MCF 10A (cell line): ENCODE measurements at regions not wholly inside any gene's neighbourhood (a gene's known extent, or its start where the extent isn't known, plus 50 kb on each side); places are given as distances from the start of the nearest gene placed in this dataset.

ENCODE experiments used
- BruUV-seq: library from RNA; stranded (reverse); fragments of 400-500 nt; replicated peaks from 2 replicates; lab custom pipeline; 2021; lab: Mats Ljungman, UMichigan
- CTCF ChIA-PET: fragments of 300-600 bp; sonication (Branson Sonifier 250); formaldehyde crosslinking; extraction: SDS; loops from one replicate; lab custom pipeline; 2021; ENCODE audit warnings: antibody characterized with exemption, inconsistent platforms; lab: Yijun Ruan, JAX
- POLR2A ChIA-PET: fragments of 300-600, 350-650 bp; sonication (Branson Sonifier 250); formaldehyde crosslinking; extraction: SDS; loops from one replicate; lab custom pipeline; 2020; ENCODE audit warnings: antibody characterized with exemption, inconsistent platforms; lab: Yijun Ruan, JAX
- DNase-seq: peaks from one replicate; pipeline ENCODE4 v3.0.0-alpha.2; 2018; ENCODE audit not compliant: unreplicated experiment
- H3K27ac Mint-ChIP-seq: one replicate; pipeline ENCODE4 v1.8.0; 2022; ENCODE audit warnings: mild to moderate bottlenecking, low read depth, mixed read lengths; ENCODE audit not compliant: unreplicated experiment
- H3K27me3 Mint-ChIP-seq: one replicate; pipeline ENCODE4 v1.8.0; 2022; ENCODE audit warnings: mixed read lengths; ENCODE audit not compliant: insufficient read depth, unreplicated experiment
- H3K36me3 Mint-ChIP-seq: one replicate; pipeline ENCODE4 v1.8.0; 2022; ENCODE audit warnings: mild to moderate bottlenecking, moderate library complexity, mixed read lengths; ENCODE audit not compliant: insufficient read depth, unreplicated experiment
- H3K4me1 Mint-ChIP-seq: one replicate; pipeline ENCODE4 v1.8.0; 2022; ENCODE audit warnings: mixed read lengths; ENCODE audit not compliant: insufficient read depth, unreplicated experiment
- H3K4me3 Mint-ChIP-seq: one replicate; pipeline ENCODE4 v1.8.0; 2022; ENCODE audit warnings: mild to moderate bottlenecking, moderate library complexity, mixed read lengths; ENCODE audit not compliant: unreplicated experiment
- H3K9me3 Mint-ChIP-seq: one replicate; pipeline ENCODE4 v1.8.0; 2022; ENCODE audit warnings: mixed read lengths; ENCODE audit not compliant: unreplicated experiment
- intact Hi-C: fragments of 100-400 bp; cut with micrococcal nuclease; formaldehyde crosslinking; loops from 2 replicates; pipeline ENCODE4 v1.14.1; 2022
- TF ChIP-seq, protein P1 (sequence below): fragments of 200-600 bp; IDR thresholded peaks from one replicate; pipeline ENCODE4 v1.8.0; 2022; ENCODE audit warnings: antibody characterized with exemption, mild to moderate bottlenecking; ENCODE audit not compliant: unreplicated experiment

DNA sequence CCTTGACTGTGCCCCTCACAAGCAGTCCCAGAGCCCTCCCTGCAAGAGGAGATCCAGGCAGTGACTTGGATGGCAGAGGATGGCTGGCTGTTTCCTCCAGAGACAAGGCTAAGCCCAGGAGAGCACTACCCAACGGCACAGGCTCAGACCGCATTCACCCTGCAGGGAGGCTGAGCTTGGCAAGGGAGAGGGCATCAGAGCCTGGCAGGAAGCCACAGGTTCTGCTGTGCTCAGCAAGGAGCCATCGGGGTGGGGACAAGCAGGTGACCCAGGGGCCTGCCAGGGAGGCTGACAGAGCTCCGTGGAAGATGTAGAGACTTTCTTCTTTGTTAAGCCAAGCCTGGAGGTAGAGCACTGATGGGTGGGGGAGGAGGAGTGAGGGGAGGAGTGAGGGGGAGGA, 159.2 kb upstream of the CST7 start:
- Mint-ChIP-seq H3K36me3 (no peaks in the 10 kb centered on the region), H3K4me3 (no peak overlapping the region), H3K4me1 (no peaks in the 10 kb centered on the region), H3K27me3 (no peaks in the 10 kb centered on the region), H3K27ac (no peak overlapping the region), H3K9me3 (no peaks in the 10 kb centered on the region)
- intact Hi-C loops: no loop called here
- BruUV-seq: no TSS peak
- TF ChIP-seq, protein P1, sequence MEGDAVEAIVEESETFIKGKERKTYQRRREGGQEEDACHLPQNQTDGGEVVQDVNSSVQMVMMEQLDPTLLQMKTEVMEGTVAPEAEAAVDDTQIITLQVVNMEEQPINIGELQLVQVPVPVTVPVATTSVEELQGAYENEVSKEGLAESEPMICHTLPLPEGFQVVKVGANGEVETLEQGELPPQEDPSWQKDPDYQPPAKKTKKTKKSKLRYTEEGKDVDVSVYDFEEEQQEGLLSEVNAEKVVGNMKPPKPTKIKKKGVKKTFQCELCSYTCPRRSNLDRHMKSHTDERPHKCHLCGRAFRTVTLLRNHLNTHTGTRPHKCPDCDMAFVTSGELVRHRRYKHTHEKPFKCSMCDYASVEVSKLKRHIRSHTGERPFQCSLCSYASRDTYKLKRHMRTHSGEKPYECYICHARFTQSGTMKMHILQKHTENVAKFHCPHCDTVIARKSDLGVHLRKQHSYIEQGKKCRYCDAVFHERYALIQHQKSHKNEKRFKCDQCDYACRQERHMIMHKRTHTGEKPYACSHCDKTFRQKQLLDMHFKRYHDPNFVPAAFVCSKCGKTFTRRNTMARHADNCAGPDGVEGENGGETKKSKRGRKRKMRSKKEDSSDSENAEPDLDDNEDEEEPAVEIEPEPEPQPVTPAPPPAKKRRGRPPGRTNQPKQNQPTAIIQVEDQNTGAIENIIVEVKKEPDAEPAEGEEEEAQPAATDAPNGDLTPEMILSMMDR: no peak
- ChIA-PET POLR2A (interaction anchor here (0.5 kb wide), 1 partner anchor 181 kb away, joined by 3 read pairs; no protein-coding TSS in a partner anchor), CTCF (no interaction called here)
- no peak for DNase-seq

DNA sequence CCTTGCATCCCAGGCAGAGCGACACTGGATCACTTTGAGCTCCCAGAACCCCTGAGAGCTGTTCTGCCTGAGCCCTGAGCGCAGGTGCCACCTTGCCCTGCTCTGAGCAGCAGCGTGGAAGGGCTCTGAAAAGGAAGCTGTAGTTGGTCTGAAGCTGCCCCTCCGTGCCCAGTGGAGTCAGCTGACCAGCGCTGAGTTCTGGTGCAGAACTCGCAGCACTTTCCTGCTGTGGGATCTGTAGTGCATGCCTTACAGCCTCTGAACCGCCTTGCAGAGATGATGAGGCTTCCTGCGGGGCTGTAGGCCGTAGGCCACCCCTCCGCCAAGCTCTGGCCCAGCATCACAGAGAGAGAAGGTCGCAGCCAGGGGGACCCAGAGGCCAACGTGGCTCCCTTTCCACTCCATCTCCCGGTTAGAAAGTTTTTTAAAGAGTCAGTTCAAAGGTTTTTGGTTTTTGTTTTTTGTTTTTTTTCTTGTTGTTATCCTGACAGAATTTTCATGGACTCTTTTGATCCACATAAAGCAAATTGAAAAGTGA, 158.3 kb upstream of the CST7 start:
- no peaks in the 10 kb centered on the region for H3K9me3 Mint-ChIP-seq
- TF ChIP-seq, protein P1: no peak
- BruUV-seq: no TSS peak
- intact Hi-C loops: no loop called here
- ChIA-PET POLR2A (no interaction called here), CTCF (interaction anchor here (0.9 to 1.2 kb wide), 2 partner anchors 10 to 132 kb away, joined by 3 read pairs; no protein-coding TSS in a partner anchor)
- DNase-seq: no peak
- H3K4me1 Mint-ChIP-seq: no peaks in the 10 kb centered on the region
- H3K27me3 Mint-ChIP-seq: no peaks in the 10 kb centered on the region
- no peaks in the 10 kb centered on the region for H3K36me3 Mint-ChIP-seq
- no peak overlapping the region for H3K27ac Mint-ChIP-seq
- H3K4me3 Mint-ChIP-seq: no peak overlapping the region

DNA sequence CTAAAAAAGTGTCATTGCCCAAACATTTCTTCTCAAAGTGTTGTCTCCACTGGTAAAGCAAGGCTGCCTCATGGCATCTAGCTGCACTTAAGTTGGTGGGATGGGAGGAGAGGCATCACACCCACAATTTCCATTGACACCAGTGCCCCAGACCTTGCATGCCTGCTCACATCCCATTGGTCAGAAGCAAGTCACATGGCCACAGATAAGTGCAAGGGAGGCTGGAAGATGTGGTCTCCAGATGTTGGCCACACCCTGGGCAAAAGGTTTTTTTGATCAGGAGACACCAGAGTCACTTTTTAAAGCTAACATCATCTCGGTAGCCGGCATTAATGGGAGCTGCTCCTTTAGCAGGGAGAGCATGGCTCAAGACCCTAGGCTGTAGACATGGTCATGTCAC, 157.1 kb upstream of the CST7 start:
- no peak overlapping the region for H3K27ac Mint-ChIP-seq
- TF ChIP-seq, protein P1: no peak
- CTCF ChIA-PET: interaction anchor here (0.9 kb wide), 1 partner anchor 131 kb away, joined by 3 read pairs; no protein-coding TSS in a partner anchor
- intact Hi-C loops: no loop called here
- DNase-seq: no peak
- no peaks in the 10 kb centered on the region for H3K9me3 Mint-ChIP-seq
- BruUV-seq: no TSS peak
- H3K4me1 Mint-ChIP-seq: no peaks in the 10 kb centered on the region
- H3K4me3 Mint-ChIP-seq: no peak overlapping the region
- H3K27me3 Mint-ChIP-seq: no peaks in the 10 kb centered on the region
- POLR2A ChIA-PET: no interaction called here
- no peaks in the 10 kb centered on the region for H3K36me3 Mint-ChIP-seq

DNA sequence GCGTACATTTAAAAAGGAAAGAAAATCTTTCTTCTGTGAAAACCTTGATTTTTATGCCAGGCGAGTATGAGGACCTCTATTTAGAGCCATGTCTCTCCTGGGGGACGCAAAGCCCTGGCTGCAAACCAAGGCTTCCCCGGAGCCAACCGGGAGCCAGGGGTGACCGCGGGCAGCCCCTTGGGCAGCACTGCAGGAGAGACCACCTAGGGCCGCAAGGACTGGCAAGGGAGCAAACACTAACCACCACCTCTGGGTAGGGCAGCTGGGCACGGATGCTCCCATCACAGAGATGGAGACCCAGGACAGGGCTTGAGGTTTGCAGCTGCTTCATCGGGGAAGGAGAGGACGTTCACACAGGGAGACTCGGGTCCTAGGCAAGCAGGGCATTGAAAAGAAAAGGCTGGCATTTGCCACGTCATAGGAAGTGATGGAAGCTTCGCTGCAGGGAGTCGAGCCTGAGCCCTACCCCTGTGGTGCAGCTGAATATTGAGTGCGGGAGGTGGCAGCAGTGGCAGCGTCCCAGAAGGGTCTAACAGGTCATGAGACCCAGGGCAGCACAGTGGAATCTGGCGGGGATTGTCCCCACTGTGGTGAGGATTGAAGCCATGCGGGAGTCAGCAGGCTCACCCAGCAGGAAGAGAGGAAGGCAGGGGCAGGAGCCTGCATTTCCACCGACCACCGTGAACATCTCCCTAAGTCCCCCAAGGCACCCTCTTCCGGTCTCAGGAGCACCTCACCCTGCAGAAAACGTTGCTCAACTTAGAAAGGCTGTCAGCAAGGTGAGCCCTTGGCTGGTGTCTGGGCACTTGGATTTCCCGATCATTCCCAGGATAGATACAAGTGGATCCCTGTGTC, 156.2 kb upstream of the CST7 start:
- Mint-ChIP-seq H3K9me3 (no peaks in the 10 kb centered on the region), H3K36me3 (no peaks in the 10 kb centered on the region), H3K27ac (no peak overlapping the region), H3K4me1 (no peaks in the 10 kb centered on the region), H3K4me3 (no peak overlapping the region), H3K27me3 (no peaks in the 10 kb centered on the region)
- TF ChIP-seq, protein P1: no peak
- CTCF ChIA-PET: no interaction called here
- no TSS peak for BruUV-seq
- POLR2A ChIA-PET: no interaction called here
- intact Hi-C loops: no loop called here
- DNase-seq: no peak
